ENCODE measurements at regions not wholly inside any gene's neighbourhood (a gene's known extent, or its start where the extent isn't known, plus 50 kb on each side); places are given as distances from the start of the nearest gene placed in this dataset.

DNA sequence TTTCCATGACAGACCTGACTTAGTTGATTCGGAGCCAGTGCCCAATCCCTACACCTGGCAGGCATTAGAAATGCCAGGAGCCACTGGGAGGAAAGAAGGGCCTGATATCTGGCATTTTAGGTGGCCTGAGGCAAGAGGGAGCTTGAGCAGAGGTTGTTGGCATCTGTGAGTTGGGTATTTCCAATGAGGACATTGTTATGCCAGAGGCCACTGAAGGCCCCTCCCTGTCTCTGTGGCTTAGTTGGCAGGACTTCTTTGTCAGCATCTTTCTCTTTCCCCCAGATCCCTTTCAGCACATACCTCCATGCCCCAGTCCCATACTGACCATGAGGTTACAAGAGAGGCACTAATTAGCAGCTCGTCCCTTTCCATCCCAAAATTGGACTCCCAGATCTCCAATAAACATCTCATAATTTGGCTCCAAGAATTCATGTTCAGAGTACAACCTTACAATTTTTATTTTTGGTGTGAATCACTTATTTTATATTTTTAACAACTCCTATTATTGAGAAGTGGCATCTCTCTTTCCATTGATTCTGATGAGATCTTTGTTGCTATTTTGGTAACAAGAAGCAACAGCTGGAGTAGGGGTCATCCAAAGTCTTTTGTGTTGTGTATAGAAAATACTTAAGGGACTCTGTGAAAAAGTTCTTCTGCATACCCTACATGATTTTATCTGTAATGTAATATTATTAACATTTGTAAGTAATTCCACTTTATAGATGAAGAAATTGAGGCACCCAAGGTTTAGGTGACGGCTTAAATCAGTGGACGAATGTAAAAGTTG lies 68.6 kb upstream of the MAP3K1 start:
- Histone ChIP-seq H3K4me1 (peaks cover 0 to 7% (median 3%) of the 10 kb centered on the region in 4 donors), H3K9me3 (no peaks in the 10 kb centered on the region), H3K36me3 (no peaks in the 10 kb centered on the region), H3K27me3 (no peaks in the 10 kb centered on the region), H3K4me3 (no peak overlapping the region), H3K27ac (no peak overlapping the region)
- TF ChIP-seq, protein P1, sequence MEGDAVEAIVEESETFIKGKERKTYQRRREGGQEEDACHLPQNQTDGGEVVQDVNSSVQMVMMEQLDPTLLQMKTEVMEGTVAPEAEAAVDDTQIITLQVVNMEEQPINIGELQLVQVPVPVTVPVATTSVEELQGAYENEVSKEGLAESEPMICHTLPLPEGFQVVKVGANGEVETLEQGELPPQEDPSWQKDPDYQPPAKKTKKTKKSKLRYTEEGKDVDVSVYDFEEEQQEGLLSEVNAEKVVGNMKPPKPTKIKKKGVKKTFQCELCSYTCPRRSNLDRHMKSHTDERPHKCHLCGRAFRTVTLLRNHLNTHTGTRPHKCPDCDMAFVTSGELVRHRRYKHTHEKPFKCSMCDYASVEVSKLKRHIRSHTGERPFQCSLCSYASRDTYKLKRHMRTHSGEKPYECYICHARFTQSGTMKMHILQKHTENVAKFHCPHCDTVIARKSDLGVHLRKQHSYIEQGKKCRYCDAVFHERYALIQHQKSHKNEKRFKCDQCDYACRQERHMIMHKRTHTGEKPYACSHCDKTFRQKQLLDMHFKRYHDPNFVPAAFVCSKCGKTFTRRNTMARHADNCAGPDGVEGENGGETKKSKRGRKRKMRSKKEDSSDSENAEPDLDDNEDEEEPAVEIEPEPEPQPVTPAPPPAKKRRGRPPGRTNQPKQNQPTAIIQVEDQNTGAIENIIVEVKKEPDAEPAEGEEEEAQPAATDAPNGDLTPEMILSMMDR (IDR thresholded peaks at IDR 0.05) = no peak
- DNase-seq = no peak
- intact Hi-C loops (cut with DNase I; ENCODE audit: low total_unique reads) = no loop called here

DNA sequence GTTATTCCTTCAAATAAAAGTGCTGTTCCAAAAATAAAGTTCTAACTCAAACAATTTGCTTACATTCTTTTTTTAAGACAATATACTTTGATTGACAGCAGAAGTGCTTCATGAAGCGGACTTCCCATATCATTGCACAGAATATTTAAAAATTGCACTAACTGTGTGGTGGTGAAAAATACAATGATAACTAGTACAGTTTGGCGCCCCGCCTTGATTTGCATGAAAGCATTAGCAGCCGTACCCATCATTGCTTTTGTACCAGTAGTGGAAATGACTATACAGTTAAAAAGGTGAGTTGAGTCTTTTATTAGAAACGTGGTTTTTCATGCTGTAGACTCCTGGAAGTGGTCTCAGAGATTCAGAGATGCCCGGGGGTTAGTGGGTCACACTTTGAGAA lies 69.5 kb upstream of the MAP3K1 start:
- TF ChIP-seq, protein P1 (IDR thresholded peaks at IDR 0.05) = no peak
- H3K36me3 ChIP-seq = no peaks in the 10 kb centered on the region
- no peak overlapping the region for H3K4me3 ChIP-seq
- H3K4me1 ChIP-seq = no peaks in the 10 kb centered on the region
- no peaks in the 10 kb centered on the region for H3K9me3 ChIP-seq
- intact Hi-C loops (cut with DNase I; ENCODE audit: low total_unique reads) = no loop called here
- no peak overlapping the region for H3K27ac ChIP-seq
- no peaks in the 10 kb centered on the region for H3K27me3 ChIP-seq
- DNase-seq = no peak

DNA sequence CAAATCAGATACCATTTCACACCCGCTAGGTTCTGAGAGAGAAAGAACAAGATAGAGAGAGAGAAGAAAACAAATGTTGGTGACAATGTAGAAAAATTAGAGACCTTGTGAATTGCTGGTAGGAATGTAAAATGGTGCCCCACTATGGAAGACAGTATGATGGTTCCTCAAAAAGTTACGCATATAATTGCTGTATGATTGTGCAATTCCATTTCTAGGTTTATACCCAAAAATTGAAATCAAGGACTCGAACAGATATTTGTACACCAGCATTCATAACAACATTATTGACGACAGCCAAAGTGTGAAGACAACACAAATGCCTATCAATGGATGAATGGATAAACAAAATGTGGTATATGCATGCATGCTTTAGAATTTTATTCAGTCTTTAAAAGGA lies 74.5 kb upstream of the MAP3K1 start:
- intact Hi-C loops (cut with DNase I; ENCODE audit: low total_unique reads) = no loop called here
- TF ChIP-seq, protein P1 (IDR thresholded peaks at IDR 0.05) = no peak
- peaks cover 0 to 6% (median 0%) of the 10 kb centered on the region in 4 donors for H3K4me1 ChIP-seq
- DNase-seq = no peak
- no peak overlapping the region for H3K4me3 ChIP-seq
- H3K9me3 ChIP-seq = no peaks in the 10 kb centered on the region
- H3K27me3 ChIP-seq = no peaks in the 10 kb centered on the region
- no peaks in the 10 kb centered on the region for H3K36me3 ChIP-seq
- no peak overlapping the region for H3K27ac ChIP-seq

DNA sequence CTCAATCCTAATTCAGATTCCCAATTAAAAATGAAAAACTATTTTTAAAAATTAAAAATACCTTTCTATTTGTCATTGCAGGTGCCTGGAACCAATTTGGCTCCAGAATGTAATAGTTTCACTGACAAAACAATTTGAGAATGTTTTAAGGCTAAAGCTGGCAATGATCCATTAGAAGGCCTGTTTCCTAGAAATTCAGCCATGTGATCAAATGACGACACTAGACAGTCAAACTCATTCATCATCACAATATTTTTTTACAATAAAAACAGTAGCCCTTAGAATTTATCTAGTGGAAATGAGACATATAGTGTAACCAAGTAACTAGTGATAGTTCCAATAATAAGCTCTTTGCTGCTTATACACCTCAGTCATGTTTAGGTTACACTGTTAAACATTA lies 75.4 kb upstream of the MAP3K1 start:
- intact Hi-C loops (cut with DNase I; ENCODE audit: low total_unique reads) = no loop called here
- TF ChIP-seq, protein P1 (IDR thresholded peaks at IDR 0.05) = no peak

DNA sequence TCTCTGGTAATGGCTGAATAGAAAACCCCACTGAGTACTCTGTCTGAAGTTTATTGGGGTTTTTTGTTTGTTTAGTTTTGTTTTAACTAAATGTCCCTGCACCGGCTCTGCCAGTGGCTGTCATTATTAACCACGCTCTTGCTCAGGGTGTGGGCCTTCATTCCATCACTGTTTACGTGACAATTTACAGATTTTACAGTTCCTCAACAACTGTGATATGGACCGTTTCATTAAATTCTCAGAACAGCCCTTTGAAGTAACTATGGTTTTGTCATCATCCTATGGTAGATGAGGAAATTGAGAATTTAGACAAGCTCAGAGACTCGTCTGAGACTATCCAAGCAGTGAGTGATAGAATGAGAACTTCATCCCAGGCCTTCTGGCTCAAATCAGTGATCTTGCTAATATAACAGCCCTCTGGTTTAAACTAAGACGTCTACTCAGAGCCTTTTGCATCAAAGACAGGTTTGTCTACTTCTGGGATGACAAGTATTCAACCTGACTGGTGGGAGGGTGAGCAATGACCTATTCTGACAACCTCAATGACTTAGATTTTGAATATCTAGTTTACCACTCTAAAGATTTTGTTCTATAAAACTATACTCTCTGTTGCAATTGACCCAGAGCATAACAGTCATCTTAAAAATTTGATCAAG lies 77.3 kb upstream of the MAP3K1 start:
- H3K4me3 ChIP-seq = no peak overlapping the region
- no peaks in the 10 kb centered on the region for H3K36me3 ChIP-seq
- intact Hi-C loops (cut with DNase I; ENCODE audit: low total_unique reads) = no loop called here
- H3K4me1 ChIP-seq = peaks cover 0 to 11% (median 3%) of the 10 kb centered on the region in 4 donors
- H3K9me3 ChIP-seq = no peaks in the 10 kb centered on the region
- no peak for DNase-seq
- TF ChIP-seq, protein P1 (IDR thresholded peaks at IDR 0.05) = no peak
- no peaks in the 10 kb centered on the region for H3K27me3 ChIP-seq
- no peak overlapping the region for H3K27ac ChIP-seq

More for the DNA sequence above, 75.4 kb upstream of the MAP3K1 start:
- no peak for DNase-seq
- Histone ChIP-seq H3K4me1 (peaks cover 0 to 6% (median 0%) of the 10 kb centered on the region in 4 donors), H3K4me3 (no peak overlapping the region), H3K36me3 (no peaks in the 10 kb centered on the region), H3K27ac (no peak overlapping the region), H3K9me3 (no peaks in the 10 kb centered on the region), H3K27me3 (no peaks in the 10 kb centered on the region)

Measured in tibial artery (tissue), 4 donors.